ENCODE measurements at regions not wholly inside any gene's neighbourhood (a gene's known extent, or its start where the extent isn't known, plus 50 kb on each side); places are given as distances from the start of the nearest gene placed in this dataset.

DNA sequence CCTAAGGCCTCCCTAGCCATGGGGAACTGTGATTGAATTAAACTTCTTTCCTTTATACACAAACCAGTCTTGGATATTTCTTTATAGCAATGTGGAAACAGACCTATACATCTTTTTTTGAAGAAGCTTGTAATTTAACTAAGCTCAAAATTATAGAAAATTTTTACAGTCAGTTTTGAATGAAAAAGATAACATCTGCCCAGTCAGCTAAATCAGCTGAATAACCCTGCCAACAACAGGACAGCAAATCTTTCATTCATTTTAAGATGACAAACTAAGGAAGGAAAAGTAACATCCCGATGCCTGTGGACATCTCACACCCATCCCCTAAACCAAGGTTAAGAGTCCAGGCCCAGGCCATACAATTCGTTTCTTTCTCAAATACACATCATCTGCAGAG lies 541.3 kb upstream of the SLC39A10 start:
- ChIA-PET CTCF (no interaction called here), POLR2A (no interaction called here)
- Histone ChIP-seq H3K9me3 (ENCODE audit: control insufficient read depth, insufficient read depth, low read depth, low read length) (no peaks in the 10 kb centered on the region), H3K36me3 (ENCODE audit: control insufficient read depth in 2 of 2, insufficient read depth in 1 of 2, low read length in 2 of 2) (no peaks in the 10 kb centered on the region), H3K27ac (ENCODE audit: extremely low read depth, low read depth, low read length) (no peak overlapping the region), H3K4me3 (ENCODE audit: low read depth, low read length) (no peak overlapping the region), H3K4me1 (ENCODE audit: control insufficient read depth, insufficient read depth, low read length) (no peaks in the 10 kb centered on the region)
- TF ChIP-seq ZNF16 (tag by site-specific recombination; IDR thresholded peaks at IDR 0.05; ENCODE audit: low read depth) (no peak), MZF1 (tag by site-specific recombination; IDR thresholded peaks at IDR 0.05; ENCODE audit: borderline replicate concordance) (no peak), REPIN1 (tag by site-specific recombination; IDR thresholded peaks at IDR 0.05; ENCODE audit: low read depth) (no peak), ZNF558 (tag by site-specific recombination; IDR thresholded peaks at IDR 0.05) (no peak), YY2 (tag by site-specific recombination; IDR thresholded peaks at IDR 0.05) (no peak), KLF16 (tag by site-specific recombination; IDR thresholded peaks at IDR 0.05) (no peak), ZBTB17 (tag by site-specific recombination; IDR thresholded peaks at IDR 0.05) (no peak), ZNF510 (tag by site-specific recombination; IDR thresholded peaks at IDR 0.05; ENCODE audit: insufficient replicate concordance) (no peak), ZNF140 (tag by site-specific recombination; IDR thresholded peaks at IDR 0.05) (no peak), ZFP41 (tag by site-specific recombination; IDR thresholded peaks at IDR 0.05; ENCODE audit: borderline replicate concordance) (no peak), ZNF350 (tag by site-specific recombination; IDR thresholded peaks at IDR 0.05) (no peak), ZFP3 (tag by site-specific recombination; IDR thresholded peaks at IDR 0.05; ENCODE audit: low read depth) (no peak), ZNF132 (tag by site-specific recombination; IDR thresholded peaks at IDR 0.05; ENCODE audit: borderline replicate concordance) (no peak)
- TF ChIP-seq, protein P1, sequence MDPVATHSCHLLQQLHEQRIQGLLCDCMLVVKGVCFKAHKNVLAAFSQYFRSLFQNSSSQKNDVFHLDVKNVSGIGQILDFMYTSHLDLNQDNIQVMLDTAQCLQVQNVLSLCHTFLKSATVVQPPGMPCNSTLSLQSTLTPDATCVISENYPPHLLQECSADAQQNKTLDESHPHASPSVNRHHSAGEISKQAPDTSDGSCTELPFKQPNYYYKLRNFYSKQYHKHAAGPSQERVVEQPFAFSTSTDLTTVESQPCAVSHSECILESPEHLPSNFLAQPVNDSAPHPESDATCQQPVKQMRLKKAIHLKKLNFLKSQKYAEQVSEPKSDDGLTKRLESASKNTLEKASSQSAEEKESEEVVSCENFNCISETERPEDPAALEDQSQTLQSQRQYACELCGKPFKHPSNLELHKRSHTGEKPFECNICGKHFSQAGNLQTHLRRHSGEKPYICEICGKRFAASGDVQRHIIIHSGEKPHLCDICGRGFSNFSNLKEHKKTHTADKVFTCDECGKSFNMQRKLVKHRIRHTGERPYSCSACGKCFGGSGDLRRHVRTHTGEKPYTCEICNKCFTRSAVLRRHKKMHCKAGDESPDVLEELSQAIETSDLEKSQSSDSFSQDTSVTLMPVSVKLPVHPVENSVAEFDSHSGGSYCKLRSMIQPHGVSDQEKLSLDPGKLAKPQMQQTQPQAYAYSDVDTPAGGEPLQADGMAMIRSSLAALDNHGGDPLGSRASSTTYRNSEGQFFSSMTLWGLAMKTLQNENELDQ (tag by site-specific recombination; IDR thresholded peaks at IDR 0.05; ENCODE audit: low read depth), result no peak
- TF ChIP-seq, protein P2, sequence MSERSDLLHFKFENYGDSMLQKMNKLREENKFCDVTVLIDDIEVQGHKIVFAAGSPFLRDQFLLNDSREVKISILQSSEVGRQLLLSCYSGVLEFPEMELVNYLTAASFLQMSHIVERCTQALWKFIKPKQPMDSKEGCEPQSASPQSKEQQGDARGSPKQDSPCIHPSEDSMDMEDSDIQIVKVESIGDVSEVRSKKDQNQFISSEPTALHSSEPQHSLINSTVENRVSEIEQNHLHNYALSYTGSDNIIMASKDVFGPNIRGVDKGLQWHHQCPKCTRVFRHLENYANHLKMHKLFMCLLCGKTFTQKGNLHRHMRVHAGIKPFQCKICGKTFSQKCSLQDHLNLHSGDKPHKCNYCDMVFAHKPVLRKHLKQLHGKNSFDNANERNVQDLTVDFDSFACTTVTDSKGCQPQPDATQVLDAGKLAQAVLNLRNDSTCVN (tag by site-specific recombination; optimal IDR thresholded peaks at IDR 0.05), result no peak
- TF ChIP-seq, protein P3, sequence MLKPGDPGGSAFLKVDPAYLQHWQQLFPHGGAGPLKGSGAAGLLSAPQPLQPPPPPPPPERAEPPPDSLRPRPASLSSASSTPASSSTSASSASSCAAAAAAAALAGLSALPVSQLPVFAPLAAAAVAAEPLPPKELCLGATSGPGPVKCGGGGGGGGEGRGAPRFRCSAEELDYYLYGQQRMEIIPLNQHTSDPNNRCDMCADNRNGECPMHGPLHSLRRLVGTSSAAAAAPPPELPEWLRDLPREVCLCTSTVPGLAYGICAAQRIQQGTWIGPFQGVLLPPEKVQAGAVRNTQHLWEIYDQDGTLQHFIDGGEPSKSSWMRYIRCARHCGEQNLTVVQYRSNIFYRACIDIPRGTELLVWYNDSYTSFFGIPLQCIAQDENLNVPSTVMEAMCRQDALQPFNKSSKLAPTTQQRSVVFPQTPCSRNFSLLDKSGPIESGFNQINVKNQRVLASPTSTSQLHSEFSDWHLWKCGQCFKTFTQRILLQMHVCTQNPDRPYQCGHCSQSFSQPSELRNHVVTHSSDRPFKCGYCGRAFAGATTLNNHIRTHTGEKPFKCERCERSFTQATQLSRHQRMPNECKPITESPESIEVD (tag by site-specific recombination; IDR thresholded peaks at IDR 0.05), result no peak
- TF ChIP-seq, protein P4, sequence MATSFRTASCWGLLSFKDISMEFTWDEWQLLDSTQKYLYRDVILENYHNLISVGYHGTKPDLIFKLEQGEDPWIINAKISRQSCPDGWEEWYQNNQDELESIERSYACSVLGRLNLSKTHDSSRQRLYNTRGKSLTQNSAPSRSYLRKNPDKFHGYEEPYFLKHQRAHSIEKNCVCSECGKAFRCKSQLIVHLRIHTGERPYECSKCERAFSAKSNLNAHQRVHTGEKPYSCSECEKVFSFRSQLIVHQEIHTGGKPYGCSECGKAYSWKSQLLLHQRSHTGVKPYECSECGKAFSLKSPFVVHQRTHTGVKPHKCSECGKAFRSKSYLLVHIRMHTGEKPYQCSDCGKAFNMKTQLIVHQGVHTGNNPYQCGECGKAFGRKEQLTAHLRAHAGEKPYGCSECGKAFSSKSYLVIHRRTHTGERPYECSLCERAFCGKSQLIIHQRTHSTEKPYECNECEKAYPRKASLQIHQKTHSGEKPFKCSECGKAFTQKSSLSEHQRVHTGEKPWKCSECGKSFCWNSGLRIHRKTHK (tag by site-specific recombination; IDR thresholded peaks at IDR 0.05), result no peak
- TF ChIP-seq, protein P5, sequence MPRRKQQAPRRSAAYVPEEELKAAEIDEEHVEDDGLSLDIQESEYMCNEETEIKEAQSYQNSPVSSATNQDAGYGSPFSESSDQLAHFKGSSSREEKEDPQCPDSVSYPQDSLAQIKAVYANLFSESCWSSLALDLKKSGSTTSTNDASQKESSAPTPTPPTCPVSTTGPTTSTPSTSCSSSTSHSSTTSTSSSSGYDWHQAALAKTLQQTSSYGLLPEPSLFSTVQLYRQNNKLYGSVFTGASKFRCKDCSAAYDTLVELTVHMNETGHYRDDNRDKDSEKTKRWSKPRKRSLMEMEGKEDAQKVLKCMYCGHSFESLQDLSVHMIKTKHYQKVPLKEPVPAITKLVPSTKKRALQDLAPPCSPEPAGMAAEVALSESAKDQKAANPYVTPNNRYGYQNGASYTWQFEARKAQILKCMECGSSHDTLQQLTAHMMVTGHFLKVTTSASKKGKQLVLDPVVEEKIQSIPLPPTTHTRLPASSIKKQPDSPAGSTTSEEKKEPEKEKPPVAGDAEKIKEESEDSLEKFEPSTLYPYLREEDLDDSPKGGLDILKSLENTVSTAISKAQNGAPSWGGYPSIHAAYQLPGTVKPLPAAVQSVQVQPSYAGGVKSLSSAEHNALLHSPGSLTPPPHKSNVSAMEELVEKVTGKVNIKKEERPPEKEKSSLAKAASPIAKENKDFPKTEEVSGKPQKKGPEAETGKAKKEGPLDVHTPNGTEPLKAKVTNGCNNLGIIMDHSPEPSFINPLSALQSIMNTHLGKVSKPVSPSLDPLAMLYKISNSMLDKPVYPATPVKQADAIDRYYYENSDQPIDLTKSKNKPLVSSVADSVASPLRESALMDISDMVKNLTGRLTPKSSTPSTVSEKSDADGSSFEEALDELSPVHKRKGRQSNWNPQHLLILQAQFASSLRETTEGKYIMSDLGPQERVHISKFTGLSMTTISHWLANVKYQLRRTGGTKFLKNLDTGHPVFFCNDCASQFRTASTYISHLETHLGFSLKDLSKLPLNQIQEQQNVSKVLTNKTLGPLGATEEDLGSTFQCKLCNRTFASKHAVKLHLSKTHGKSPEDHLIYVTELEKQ (tag by site-specific recombination; IDR thresholded peaks at IDR 0.05; ENCODE audit: borderline replicate concordance), result no peak
